GM18517 (cell line): ENCODE measurements at regions not wholly inside any gene's neighbourhood (a gene's known extent, or its start where the extent isn't known, plus 50 kb on each side); places are given as distances from the start of the nearest gene placed in this dataset.
"Not testable (repeated sequence)": the region's sequence is repeated elsewhere in the genome, so short reads cannot be mapped to it uniquely, and the experiment has no call there.

ENCODE experiments used
- ATAC-seq: cut with Tn5 transposase; IDR thresholded peaks from one replicate; pipeline ENCODE4 v1.9.1; 2021; ENCODE audit warnings: mild to moderate bottlenecking, moderate library complexity; ENCODE audit not compliant: unreplicated experiment

GRCh38 chr3:635393-635792 lies 438.8 kb downstream of the CHL1 start:
- ATAC-seq, result no peak

GRCh38 chr3:643376-643775 lies 446.8 kb downstream of the CHL1 start:
- ATAC-seq, result no peak

GRCh38 chr3:655824-656223 lies 437.0 kb upstream of the CNTN6 start:
- ATAC-seq, result no peak

- ATAC-seq, result no peak
Measured at GRCh38 chr3:661356-661755, 431.5 kb upstream of the CNTN6 start.

GRCh38 chr3:674116-674515 lies 418.7 kb upstream of the CNTN6 start:
- no peak for ATAC-seq

- no peak for ATAC-seq
Measured at GRCh38 chr3:675846-676245, 417.0 kb upstream of the CNTN6 start.

- no peak for ATAC-seq
Measured at GRCh38 chr3:683770-684169, 409.1 kb upstream of the CNTN6 start.

GRCh38 chr3:690770-691169 lies 402.1 kb upstream of the CNTN6 start:
- ATAC-seq, result no peak

GRCh38 chr3:700514-700913 lies 392.3 kb upstream of the CNTN6 start:
- no peak for ATAC-seq

- no peak for ATAC-seq
Measured at GRCh38 chr3:707041-707440, 385.8 kb upstream of the CNTN6 start.

- ATAC-seq, result no peak
Measured at GRCh38 chr3:713006-713621, 379.7 kb upstream of the CNTN6 start.

- ATAC-seq, result no peak
Measured at GRCh38 chr3:713947-714620, 378.7 kb upstream of the CNTN6 start.

GRCh38 chr3:721086-721485 lies 371.7 kb upstream of the CNTN6 start:
- no peak for ATAC-seq

GRCh38 chr3:732326-732928 lies 360.4 kb upstream of the CNTN6 start:
- ATAC-seq, result no peak

- no peak for ATAC-seq
Measured at GRCh38 chr3:733313-733712, 359.5 kb upstream of the CNTN6 start.

- no peak for ATAC-seq
Measured at GRCh38 chr3:757711-758110, 335.1 kb upstream of the CNTN6 start.

- no peak for ATAC-seq
Measured at GRCh38 chr3:759106-759505, 333.7 kb upstream of the CNTN6 start.

GRCh38 chr3:773433-773832 lies 319.4 kb upstream of the CNTN6 start:
- not testable (repeated sequence) for ATAC-seq

GRCh38 chr3:775178-775880 lies 317.5 kb upstream of the CNTN6 start:
- ATAC-seq, result no peak

GRCh38 chr3:780505-780904 lies 312.3 kb upstream of the CNTN6 start:
- no peak for ATAC-seq

GRCh38 chr3:791442-791841 lies 301.4 kb upstream of the CNTN6 start:
- ATAC-seq, result no peak

GRCh38 chr3:792630-793029 lies 300.2 kb upstream of the CNTN6 start:
- ATAC-seq, result no peak
